ENCODE measurements at regions not wholly inside any gene's neighbourhood (a gene's known extent, or its start where the extent isn't known, plus 50 kb on each side); places are given as distances from the start of the nearest gene placed in this dataset.

GRCh38 chr2:136223274-136223673, 105.3 kb upstream of the CXCR4 start:
- no peak overlapping the region for H3K4me3 Mint-ChIP-seq

GRCh38 chr2:136222862-136223261, 104.9 kb upstream of the CXCR4 start:
- ChIA-PET POLR2A (interaction anchor here (0.6 to 1.2 kb wide), 2 partner anchors 17 to 22 kb away, joined by 4 to 5 read pairs; no protein-coding TSS in a partner anchor), CTCF (no interaction called here)
- intact Hi-C loops (cut with DNase I, micrococcal nuclease): no loop called here
- H3K27ac ChIP-seq (ENCODE audit: low read depth in 1 of 2, low read length in 2 of 2): no peak overlapping the region
- DNase-seq (no peak), ATAC-seq (ENCODE audit: poor library complexity) (no peak)
- no peaks in the 10 kb centered on the region for H3K27me3 Mint-ChIP-seq
- H3K9me3 ChIP-seq (ENCODE audit: control insufficient read depth in 1 of 2, insufficient read depth in 1 of 2, low read length in 2 of 2): no peaks in the 10 kb centered on the region
- H3K4me1 Mint-ChIP-seq (ENCODE audit: low read depth): peaks cover 20% of the 10 kb centered on the region
- no peak overlapping the region for H3K27ac Mint-ChIP-seq
- no peaks in the 10 kb centered on the region for H3K27me3 ChIP-seq (ENCODE audit: control insufficient read depth in 1 of 2, insufficient read depth in 2 of 2, low read length in 2 of 2)
- no peaks in the 10 kb centered on the region for H3K36me3 ChIP-seq (ENCODE audit: insufficient read depth, low read length)
- no peak overlapping the region for H3K4me3 Mint-ChIP-seq
- H3K4me1 ChIP-seq (ENCODE audit: insufficient read depth, low read length): peaks cover 20% of the 10 kb centered on the region
- H3K9me3 Mint-ChIP-seq: no peaks in the 10 kb centered on the region
- TF ChIP-seq CTCF (IDR thresholded peaks at IDR 0.05): no peak
- H3K36me3 Mint-ChIP-seq (ENCODE audit: low read depth): no peaks in the 10 kb centered on the region
- H3K4me3 ChIP-seq (ENCODE audit: low read length): no peak overlapping the region

More at GRCh38 chr2:136223274-136223673, 105.3 kb upstream of the CXCR4 start:
- Histone ChIP-seq H3K27ac (ENCODE audit: low read depth in 1 of 2, low read length in 2 of 2) (no peak overlapping the region), H3K4me1 (ENCODE audit: insufficient read depth, low read length) (peaks cover 20% of the 10 kb centered on the region), H3K9me3 (ENCODE audit: control insufficient read depth in 1 of 2, insufficient read depth in 1 of 2, low read length in 2 of 2) (no peaks in the 10 kb centered on the region), H3K4me3 (ENCODE audit: low read length) (no peak overlapping the region), H3K36me3 (ENCODE audit: insufficient read depth, low read length) (no peaks in the 10 kb centered on the region), H3K27me3 (ENCODE audit: control insufficient read depth in 1 of 2, insufficient read depth in 2 of 2, low read length in 2 of 2) (no peaks in the 10 kb centered on the region)
- Mint-ChIP-seq H3K36me3 (ENCODE audit: low read depth) (no peaks in the 10 kb centered on the region), H3K4me1 (ENCODE audit: low read depth) (peaks cover 24% of the 10 kb centered on the region), H3K9me3 (no peaks in the 10 kb centered on the region), H3K27me3 (no peaks in the 10 kb centered on the region), H3K27ac (no peak overlapping the region)
- POLR2A ChIA-PET: interaction anchor here (0.6 kb wide), 1 partner anchor 22 kb away, joined by 5 read pairs; no protein-coding TSS in a partner anchor
- ATAC-seq (ENCODE audit: poor library complexity): no peak
- no peak for DNase-seq
- intact Hi-C loops (cut with DNase I, micrococcal nuclease): no loop called here
- no peak for TF ChIP-seq CTCF (IDR thresholded peaks at IDR 0.05)
- CTCF ChIA-PET: no interaction called here

- intact Hi-C loops (cut with DNase I, micrococcal nuclease): no loop called here
- Mint-ChIP-seq H3K4me3 (no peak overlapping the region), H3K9me3 (no peaks in the 10 kb centered on the region), H3K27ac (no peak overlapping the region), H3K36me3 (ENCODE audit: low read depth) (no peaks in the 10 kb centered on the region), H3K27me3 (no peaks in the 10 kb centered on the region), H3K4me1 (ENCODE audit: low read depth) (peaks cover 7% of the 10 kb centered on the region)
- ATAC-seq (ENCODE audit: poor library complexity): no peak
- POLR2A ChIA-PET: interaction anchor here (1.1 to 2.3 kb wide), 2 partner anchors 17 to 84 kb away, joined by 3 to 9 read pairs; no protein-coding TSS in a partner anchor
- no peak for TF ChIP-seq CTCF (IDR thresholded peaks at IDR 0.05)
- no peak for DNase-seq
- Histone ChIP-seq H3K36me3 (ENCODE audit: insufficient read depth, low read length) (no peaks in the 10 kb centered on the region), H3K27ac (ENCODE audit: low read depth in 1 of 2, low read length in 2 of 2) (no peak overlapping the region), H3K27me3 (ENCODE audit: control insufficient read depth in 1 of 2, insufficient read depth in 2 of 2, low read length in 2 of 2) (no peaks in the 10 kb centered on the region), H3K4me3 (ENCODE audit: low read length) (no peak overlapping the region), H3K9me3 (ENCODE audit: control insufficient read depth in 1 of 2, insufficient read depth in 1 of 2, low read length in 2 of 2) (no peaks in the 10 kb centered on the region), H3K4me1 (ENCODE audit: insufficient read depth, low read length) (peaks cover 9% of the 10 kb centered on the region)
- CTCF ChIA-PET: interaction anchor here (1.0 kb wide), 1 partner anchor 7 kb away, joined by 3 read pairs; no protein-coding TSS in a partner anchor
Measured at GRCh38 chr2:136221026-136221425, 103.1 kb upstream of the CXCR4 start.
